ENCODE measurements at regions not wholly inside any gene's neighbourhood (a gene's known extent, or its start where the extent isn't known, plus 50 kb on each side); places are given as distances from the start of the nearest gene placed in this dataset.
A peak's percentile ranks its signal among the peaks of the same experiment; 100 is the strongest.

DNA sequence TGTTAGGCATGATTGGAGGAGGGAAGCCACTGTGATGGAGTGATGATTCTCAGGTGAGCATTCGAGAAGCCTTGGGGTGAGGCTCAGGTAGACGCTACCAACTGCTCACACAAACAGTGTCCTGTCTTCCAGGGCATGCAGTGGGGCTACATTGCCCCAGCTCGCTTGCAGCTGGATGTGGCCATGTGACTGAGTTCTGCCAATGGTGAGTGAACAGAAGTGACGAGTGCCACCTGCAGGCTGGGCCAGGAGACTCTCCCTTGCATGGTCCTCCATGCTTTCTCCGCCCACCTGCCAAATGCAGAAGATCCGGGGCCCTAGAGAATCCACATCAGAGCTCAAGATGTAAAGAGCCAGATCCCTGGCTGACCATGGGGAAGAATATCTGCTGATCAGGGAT is 195.9 kb downstream of the BCR start:
- POLR2A ChIA-PET (ENCODE audit: low non-redundant PET): no interaction called here
- no peaks in the 10 kb centered on the region for H3K4me1 ChIP-seq (ENCODE audit: insufficient read depth, low read length, poor library complexity, severe bottlenecking)
- peak; percentile 68 for DNase-seq (ENCODE audit: low spot score)
- H3K36me3 ChIP-seq (ENCODE audit: insufficient read depth, low read length, poor library complexity, severe bottlenecking): no peaks in the 10 kb centered on the region
- no peak overlapping the region for H3K27ac ChIP-seq (ENCODE audit: low read depth, low read length, poor library complexity, severe bottlenecking)
- no peaks in the 10 kb centered on the region for H3K9me3 ChIP-seq (ENCODE audit: low read depth, low read length, poor library complexity, severe bottlenecking)
- intact Hi-C loops (cut with micrococcal nuclease; ENCODE audit: unreplicated experiment): no loop called here
- H3K27me3 ChIP-seq (replicated peaks; ENCODE audit: insufficient read depth, low read depth, low read length, poor library complexity): no peaks in the 10 kb centered on the region
- H3K4me3 ChIP-seq (ENCODE audit: low read depth, low read length, poor library complexity, severe bottlenecking): no peak overlapping the region
- no TSS peak for BruUV-seq (replicated peaks)
- TF ChIP-seq, protein P1, sequence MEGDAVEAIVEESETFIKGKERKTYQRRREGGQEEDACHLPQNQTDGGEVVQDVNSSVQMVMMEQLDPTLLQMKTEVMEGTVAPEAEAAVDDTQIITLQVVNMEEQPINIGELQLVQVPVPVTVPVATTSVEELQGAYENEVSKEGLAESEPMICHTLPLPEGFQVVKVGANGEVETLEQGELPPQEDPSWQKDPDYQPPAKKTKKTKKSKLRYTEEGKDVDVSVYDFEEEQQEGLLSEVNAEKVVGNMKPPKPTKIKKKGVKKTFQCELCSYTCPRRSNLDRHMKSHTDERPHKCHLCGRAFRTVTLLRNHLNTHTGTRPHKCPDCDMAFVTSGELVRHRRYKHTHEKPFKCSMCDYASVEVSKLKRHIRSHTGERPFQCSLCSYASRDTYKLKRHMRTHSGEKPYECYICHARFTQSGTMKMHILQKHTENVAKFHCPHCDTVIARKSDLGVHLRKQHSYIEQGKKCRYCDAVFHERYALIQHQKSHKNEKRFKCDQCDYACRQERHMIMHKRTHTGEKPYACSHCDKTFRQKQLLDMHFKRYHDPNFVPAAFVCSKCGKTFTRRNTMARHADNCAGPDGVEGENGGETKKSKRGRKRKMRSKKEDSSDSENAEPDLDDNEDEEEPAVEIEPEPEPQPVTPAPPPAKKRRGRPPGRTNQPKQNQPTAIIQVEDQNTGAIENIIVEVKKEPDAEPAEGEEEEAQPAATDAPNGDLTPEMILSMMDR (conservative IDR thresholded peaks at IDR 0.05; ENCODE audit: low read depth, low read length): peak; percentile 66
- no peak for TF ChIP-seq EZH2 (IDR thresholded peaks at IDR 0.05; ENCODE audit: borderline replicate concordance, low read depth, low read length, poor library complexity, severe bottlenecking)
- CTCF ChIA-PET: interaction anchor here (0.6 to 1.2 kb wide), 2 partner anchors 9 to 513 kb away, joined by 3 to 4 read pairs; no protein-coding TSS in a partner anchor

DNA sequence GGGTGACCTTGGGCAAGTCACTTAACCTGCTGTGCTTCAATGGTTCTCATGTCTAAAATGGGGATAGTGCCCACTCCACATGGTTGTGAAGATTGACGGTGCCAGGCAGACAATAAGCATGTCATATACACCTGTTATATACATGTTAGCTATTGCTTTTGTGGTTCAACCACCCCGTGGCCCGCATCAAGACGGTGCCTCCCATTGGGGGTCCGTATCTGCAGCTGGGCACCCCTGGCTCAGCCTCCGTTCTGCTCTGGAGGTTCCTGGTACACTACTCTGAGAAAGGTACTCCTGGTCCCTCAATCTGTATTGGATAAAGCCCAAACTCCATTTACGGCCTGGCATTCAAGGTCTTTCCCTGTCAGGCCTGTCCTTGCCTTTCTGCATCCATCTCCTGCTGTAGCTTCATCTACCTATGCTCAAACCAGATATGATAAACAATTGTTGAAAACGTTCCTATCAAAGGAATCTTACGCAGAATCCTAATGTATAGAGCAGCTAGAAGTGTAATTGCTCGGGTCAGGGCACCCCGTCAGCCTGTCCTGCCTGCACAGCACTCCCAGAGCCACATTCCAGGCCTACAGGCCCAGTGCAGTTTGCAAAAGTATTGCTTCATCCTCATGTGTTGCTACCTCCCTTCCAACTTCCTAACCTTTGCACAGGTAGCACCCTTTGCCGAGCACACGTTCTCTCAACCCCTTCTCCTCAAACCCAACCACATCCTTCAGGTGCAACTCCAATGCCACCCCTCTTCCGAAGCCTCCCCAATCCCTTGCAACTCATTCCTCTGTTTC is 194.9 kb downstream of the BCR start:
- CTCF ChIA-PET: no interaction called here
- H3K36me3 ChIP-seq (ENCODE audit: insufficient read depth, low read length, poor library complexity, severe bottlenecking): no peaks in the 10 kb centered on the region
- H3K27me3 ChIP-seq (replicated peaks; ENCODE audit: insufficient read depth, low read depth, low read length, poor library complexity): no peaks in the 10 kb centered on the region
- no peak overlapping the region for H3K27ac ChIP-seq (ENCODE audit: low read depth, low read length, poor library complexity, severe bottlenecking)
- POLR2A ChIA-PET (ENCODE audit: low non-redundant PET): no interaction called here
- intact Hi-C loops (cut with micrococcal nuclease; ENCODE audit: unreplicated experiment): no loop called here
- H3K4me3 ChIP-seq (ENCODE audit: low read depth, low read length, poor library complexity, severe bottlenecking): no peak overlapping the region
- no peak for DNase-seq (ENCODE audit: low spot score)
- TF ChIP-seq EZH2 (IDR thresholded peaks at IDR 0.05; ENCODE audit: borderline replicate concordance, low read depth, low read length, poor library complexity, severe bottlenecking): no peak
- TF ChIP-seq, protein P1 (conservative IDR thresholded peaks at IDR 0.05; ENCODE audit: low read depth, low read length): no peak
- no peaks in the 10 kb centered on the region for H3K4me1 ChIP-seq (ENCODE audit: insufficient read depth, low read length, poor library complexity, severe bottlenecking)
- no TSS peak for BruUV-seq (replicated peaks)
- no peaks in the 10 kb centered on the region for H3K9me3 ChIP-seq (ENCODE audit: low read depth, low read length, poor library complexity, severe bottlenecking)

DNA sequence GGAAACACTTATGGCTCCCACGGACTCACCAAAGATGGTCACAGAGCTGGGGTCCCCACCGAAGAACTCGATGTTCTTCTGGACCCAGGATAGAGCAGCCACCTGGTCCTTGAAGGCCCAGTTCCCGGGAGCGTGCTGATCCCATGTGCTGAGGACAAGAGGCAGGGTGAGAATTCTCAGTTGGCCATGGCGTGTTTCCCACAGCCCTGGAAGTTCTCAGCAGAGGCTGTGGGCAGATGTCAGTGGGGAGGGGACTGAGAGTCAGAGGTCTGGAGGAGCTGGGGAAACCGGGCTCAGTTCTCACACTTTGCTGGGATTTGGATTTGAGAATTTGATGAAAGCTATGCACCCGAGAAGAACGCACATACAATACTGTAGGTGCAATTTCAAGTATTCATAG is 193.3 kb downstream of the BCR start:
- CTCF ChIA-PET: no interaction called here
- no peak for TF ChIP-seq EZH2 (IDR thresholded peaks at IDR 0.05; ENCODE audit: borderline replicate concordance, low read depth, low read length, poor library complexity, severe bottlenecking)
- TF ChIP-seq, protein P1 (conservative IDR thresholded peaks at IDR 0.05; ENCODE audit: low read depth, low read length): no peak
- intact Hi-C loops (cut with micrococcal nuclease; ENCODE audit: unreplicated experiment): no loop called here
- H3K4me1 ChIP-seq (ENCODE audit: insufficient read depth, low read length, poor library complexity, severe bottlenecking): no peaks in the 10 kb centered on the region
- no peaks in the 10 kb centered on the region for H3K27me3 ChIP-seq (replicated peaks; ENCODE audit: insufficient read depth, low read depth, low read length, poor library complexity)
- no TSS peak for BruUV-seq (replicated peaks)
- H3K9me3 ChIP-seq (ENCODE audit: low read depth, low read length, poor library complexity, severe bottlenecking): no peaks in the 10 kb centered on the region
- H3K36me3 ChIP-seq (ENCODE audit: insufficient read depth, low read length, poor library complexity, severe bottlenecking): no peaks in the 10 kb centered on the region
- POLR2A ChIA-PET (ENCODE audit: low non-redundant PET): no interaction called here
- no peak for DNase-seq (ENCODE audit: low spot score)
- no peak overlapping the region for H3K4me3 ChIP-seq (ENCODE audit: low read depth, low read length, poor library complexity, severe bottlenecking)
- no peak overlapping the region for H3K27ac ChIP-seq (ENCODE audit: low read depth, low read length, poor library complexity, severe bottlenecking)
